ENCODE measurements at regions not wholly inside any gene's neighbourhood (a gene's known extent, or its start where the extent isn't known, plus 50 kb on each side); places are given as distances from the start of the nearest gene placed in this dataset.
A peak's percentile ranks its signal among the peaks of the same experiment; 100 is the strongest.

DNA sequence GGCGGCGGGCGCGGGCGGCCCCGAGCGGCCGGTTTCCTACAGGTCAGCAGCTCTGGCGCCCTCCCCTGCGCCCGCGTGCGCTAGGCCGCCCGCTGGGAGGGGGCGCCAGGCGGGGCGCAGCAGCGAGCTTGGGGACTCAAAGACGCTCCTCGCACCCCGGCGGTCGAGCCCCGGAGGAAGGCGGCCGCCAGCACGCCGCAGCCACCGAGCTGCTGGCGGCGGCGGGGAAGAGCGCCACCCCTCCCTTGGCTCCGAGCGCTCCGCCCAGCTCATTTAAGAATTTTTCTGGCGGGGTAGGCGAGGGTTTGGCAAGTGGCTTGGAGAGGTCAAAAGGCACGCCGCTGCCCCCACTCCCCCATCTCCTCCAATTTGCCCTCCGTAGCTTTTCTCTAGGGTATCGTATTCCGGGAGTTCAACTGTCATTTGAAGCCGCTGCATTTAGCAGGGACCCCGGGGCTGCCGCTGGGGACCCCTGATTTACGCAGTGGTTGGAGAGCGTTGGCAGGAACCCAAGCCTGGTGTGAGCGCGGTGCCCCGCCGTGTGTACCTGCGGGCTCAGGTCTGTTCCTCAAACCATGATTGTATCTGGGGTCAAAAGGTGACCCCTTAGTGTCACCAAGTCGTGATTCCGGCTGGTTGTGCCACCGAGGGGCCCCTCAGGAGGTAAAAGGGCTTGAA, 59.5 kb upstream of the GSE1 start (continued):
- TF ChIP-seq PAWR (CRISPR knock-in tag; IDR thresholded peaks at IDR 0.05; ENCODE audit: borderline replicate concordance) (no peak), ZSCAN20 (CRISPR knock-in tag; IDR thresholded peaks at IDR 0.05; ENCODE audit: borderline replicate concordance) (peak; percentile 87; the same call in 1 of the 2 replicates), RBFOX2 (IDR thresholded peaks at IDR 0.05; ENCODE audit: low read depth, low read length) (peak; percentile 74), AGO2 (optimal IDR thresholded peaks at IDR 0.05; ENCODE audit: low read depth, low read length) (peak; percentile 53), ZHX2 (IDR thresholded peaks at IDR 0.05; ENCODE audit: low read depth) (no peak), ZHX2 (CRISPR knock-in tag; IDR thresholded peaks at IDR 0.05; ENCODE audit: borderline replicate concordance) (peak; percentile 85; the same call in 1 of the 2 replicates), ZNF547 (CRISPR knock-in tag; IDR thresholded peaks at IDR 0.05) (peak; percentile 87), LCORL (IDR thresholded peaks at IDR 0.05) (no peak), LCORL (CRISPR knock-in tag; IDR thresholded peaks at IDR 0.05) (peak; percentile 75), TEF (CRISPR knock-in tag; IDR thresholded peaks at IDR 0.05) (no peak), SCMH1 (CRISPR knock-in tag; IDR thresholded peaks at IDR 0.05; ENCODE audit: borderline replicate concordance) (no peak), ZFP82 (CRISPR knock-in tag; IDR thresholded peaks at IDR 0.05; ENCODE audit: borderline replicate concordance) (no peak; the same call in 1 of the 2 replicates), FOXK2 (IDR thresholded peaks at IDR 0.05) (no peak), ZKSCAN5 (CRISPR knock-in tag; IDR thresholded peaks at IDR 0.05) (no peak), TFAP4 (IDR thresholded peaks at IDR 0.05; ENCODE audit: borderline replicate concordance, low read depth) (no peak), ZNF629 (CRISPR knock-in tag; conservative IDR thresholded peaks at IDR 0.05) (peak; percentile 50), POLR2G (IDR thresholded peaks at IDR 0.05; ENCODE audit: low read depth, low read length) (no peak), MBNL3 (CRISPR knock-in tag; conservative IDR thresholded peaks at IDR 0.05) (no peak), GLMP (CRISPR knock-in tag; IDR thresholded peaks at IDR 0.05; ENCODE audit: borderline replicate concordance) (no peak), PPARG (CRISPR knock-in tag; conservative IDR thresholded peaks at IDR 0.05) (no peak), ZNF335 (CRISPR knock-in tag; IDR thresholded peaks at IDR 0.05) (no peak)
- TF ChIP-seq, protein P1, sequence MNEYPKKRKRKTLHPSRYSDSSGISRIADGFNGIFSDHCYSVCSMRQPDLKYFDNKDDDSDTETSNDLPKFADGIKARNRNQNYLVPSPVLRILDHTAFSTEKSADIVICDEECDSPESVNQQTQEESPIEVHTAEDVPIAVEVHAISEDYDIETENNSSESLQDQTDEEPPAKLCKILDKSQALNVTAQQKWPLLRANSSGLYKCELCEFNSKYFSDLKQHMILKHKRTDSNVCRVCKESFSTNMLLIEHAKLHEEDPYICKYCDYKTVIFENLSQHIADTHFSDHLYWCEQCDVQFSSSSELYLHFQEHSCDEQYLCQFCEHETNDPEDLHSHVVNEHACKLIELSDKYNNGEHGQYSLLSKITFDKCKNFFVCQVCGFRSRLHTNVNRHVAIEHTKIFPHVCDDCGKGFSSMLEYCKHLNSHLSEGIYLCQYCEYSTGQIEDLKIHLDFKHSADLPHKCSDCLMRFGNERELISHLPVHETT (CRISPR knock-in tag; conservative IDR thresholded peaks at IDR 0.05), result no peak; the same call in 1 of the 2 replicates
